Prostate gland (tissue), 2 donors: ENCODE measurements at regions not wholly inside any gene's neighbourhood (a gene's known extent, or its start where the extent isn't known, plus 50 kb on each side); places are given as distances from the start of the nearest gene placed in this dataset.

ENCODE experiments used
- DNase-seq: peaks from one replicate; pipeline ENCODE4 v3.0.0-alpha.2; 2019; ENCODE audit warnings: low spot score
- H3K27ac ChIP-seq, 2 donors: fragments of 200-600 bp; sonication (generic); 2 replicates each; pipeline ENCODE4 v1.5.1; 2017 to 2019
- H3K27me3 ChIP-seq: fragments of 200-600 bp; sonication (generic); replicated peaks from 2 replicates; pipeline ENCODE4 v1.5.1; 2019; ENCODE audit not compliant: insufficient read depth
- H3K36me3 ChIP-seq, 2 donors: fragments of 200-600 bp; sonication (generic); 1 replicate in 1 of 2; 2 replicates in 1 of 2; pipeline versions ENCODE4 v1.5.1 to v1.8.1; 2017 to 2019
- H3K4me1 ChIP-seq: fragments of 200-600 bp; sonication (generic); replicated peaks from 2 replicates; pipeline ENCODE4 v1.5.1; 2019
- H3K4me3 ChIP-seq, 2 donors: fragments of 200-600 bp; sonication (generic); 2 replicates each; pipeline ENCODE4 v1.5.1; 2017 to 2019
- H3K9me3 ChIP-seq: fragments of 200-600 bp; sonication (generic); 2 replicates; pipeline ENCODE4 v1.5.1; 2017
- CTCF ChIP-seq, 4 experiments: fragments of 200-600 bp in 2 of 4; fragments of 450-650 bp in 2 of 4; sonication (generic) in 2 of 4; IDR thresholded peaks; 1 replicate in 3 of 4; 2 replicates in 1 of 4; pipeline ENCODE4 v1.5.1; 2016 to 2019; ENCODE audit warnings: antibody characterized with exemption in 4 of 4, mild to moderate bottlenecking in 2 of 4, moderate library complexity in 2 of 4
- POLR2A ChIP-seq: fragments of 450-650 bp; IDR thresholded peaks from one replicate; pipeline ENCODE4 v1.6.1; 2016; ENCODE audit warnings: antibody characterized with exemption, mild to moderate bottlenecking
- POLR2AphosphoS5 ChIP-seq: sonication (generic); formaldehyde crosslinking; IDR thresholded peaks from one replicate; pipeline ENCODE4 v1.6.1; 2017; ENCODE audit warnings: antibody characterized with exemption
- WGBS: methylation state at CpG from one replicate; pipeline ENCODE4 v1.1.5; 2018; 5-methylcytosine and 5-hydroxymethylcytosine counted together
- intact Hi-C: fragments of 100-400 bp; cut with DNase I; formaldehyde crosslinking; loops from one replicate; pipeline ENCODE4 v1.14.2; 2022

- Histone ChIP-seq H3K27me3 (no peaks in the 10 kb centered on the region), H3K27ac (peak overlapping the region; percentile 63 to 67), H3K9me3 (no peaks in the 10 kb centered on the region), H3K4me3 (no peak overlapping the region), H3K36me3 (no peaks in the 10 kb centered on the region), H3K4me1 (peaks cover 28% of the 10 kb centered on the region)
- DNase-seq: peak; percentile 74
- 22% methylated on average over 26 of the region's 26 CpGs for WGBS
- TF ChIP-seq CTCF (IDR thresholded peaks at IDR 0.05) (peak in 2 of 4 experiments; percentile 5 to 7), POLR2AphosphoS5 (peak; percentile 63), POLR2A (no peak)
- intact Hi-C loops: no loop called here
Observed at GRCh38 chr16:85349365-85350145, 237.3 kb upstream of the CIBAR2 start.

- peak; percentile 29 for DNase-seq
- H3K9me3 ChIP-seq: no peaks in the 10 kb centered on the region
- intact Hi-C loops: no loop called here
- no peak for TF ChIP-seq POLR2A
- no peak for TF ChIP-seq POLR2AphosphoS5
- no peak for TF ChIP-seq CTCF (IDR thresholded peaks at IDR 0.05)
- whole genome bisulfite sequencing: 60% methylated on average over 10 of the region's 10 CpGs
- no peak overlapping the region for H3K4me3 ChIP-seq
- H3K27me3 ChIP-seq: no peaks in the 10 kb centered on the region
- H3K27ac ChIP-seq: peak overlapping the region; percentile 63 to 67
- peaks cover 28% of the 10 kb centered on the region for H3K4me1 ChIP-seq
- no peaks in the 10 kb centered on the region for H3K36me3 ChIP-seq
Observed at GRCh38 chr16:85350146-85350728, 238.0 kb upstream of the CIBAR2 start.

GRCh38 chr16:85350973-85351372 is 238.7 kb upstream of the CIBAR2 start:
- intact Hi-C loops: no loop called here
- Histone ChIP-seq H3K36me3 (no peaks in the 10 kb centered on the region), H3K27ac (peak overlapping the region; percentile 63 to 67), H3K4me1 (peaks cover 28% of the 10 kb centered on the region), H3K27me3 (no peaks in the 10 kb centered on the region), H3K4me3 (no peak overlapping the region), H3K9me3 (no peaks in the 10 kb centered on the region)
- TF ChIP-seq POLR2A: no peak
- TF ChIP-seq POLR2AphosphoS5: peak; percentile 92
- peak; percentile 98 for DNase-seq
- 14% methylated on average over 4 of the region's 4 CpGs for WGBS

- Histone ChIP-seq H3K36me3 (no peaks in the 10 kb centered on the region), H3K4me3 (no peak overlapping the region), H3K9me3 (no peaks in the 10 kb centered on the region), H3K4me1 (peaks cover 28% of the 10 kb centered on the region), H3K27me3 (no peaks in the 10 kb centered on the region), H3K27ac (no peak overlapping the region)
- intact Hi-C loops: no loop called here
- DNase-seq: no peak
- no peak for TF ChIP-seq CTCF (IDR thresholded peaks at IDR 0.05)
- no peak for TF ChIP-seq POLR2A
- TF ChIP-seq POLR2AphosphoS5: no peak
- WGBS: 94% methylated on average over 10 of the region's 10 CpGs
Observed at GRCh38 chr16:85353013-85353412, 240.7 kb upstream of the CIBAR2 start.

- no peaks in the 10 kb centered on the region for H3K9me3 ChIP-seq
- H3K4me3 ChIP-seq: no peak overlapping the region
- H3K27ac ChIP-seq: peak overlapping the region; percentile 20 to 48
- DNase-seq: peak; percentile 83
- no peaks in the 10 kb centered on the region for H3K36me3 ChIP-seq
- no peaks in the 10 kb centered on the region for H3K27me3 ChIP-seq
- intact Hi-C loops: no loop called here
- TF ChIP-seq POLR2AphosphoS5 (peak; percentile 81), CTCF (IDR thresholded peaks at IDR 0.05) (no peak)
- 55% methylated on average over 15 of the region's 15 CpGs for WGBS
- H3K4me1 ChIP-seq: peaks cover 24% of the 10 kb centered on the region
Observed at GRCh38 chr16:85353839-85354685, 241.8 kb upstream of the CIBAR2 start.
